Ishikawa (cell line): ENCODE measurements at regions not wholly inside any gene's neighbourhood (a gene's known extent, or its start where the extent isn't known, plus 50 kb on each side); places are given as distances from the start of the nearest gene placed in this dataset.

Source experiments
- CEBPB ChIP-seq: IDR thresholded peaks from 2 replicates; pipeline ENCODE4 v1.6.1; 2012
- EGR1 ChIP-seq: IDR thresholded peaks from 2 replicates; pipeline ENCODE4 v1.6.1; 2012
- EP300 ChIP-seq: IDR thresholded peaks from 2 replicates; pipeline ENCODE4 v1.6.1; 2012; ENCODE audit warnings: borderline replicate concordance
- FOXM1 ChIP-seq: IDR thresholded peaks from 2 replicates; pipeline ENCODE4 v1.6.1; 2012; ENCODE audit warnings: low read depth, borderline replicate concordance
- NFIC ChIP-seq: IDR thresholded peaks from 2 replicates; pipeline ENCODE4 v1.6.1; 2012
- RAD21 ChIP-seq: IDR thresholded peaks from 2 replicates; pipeline ENCODE4 v1.6.1; 2012; ENCODE audit warnings: low read depth
- TAF1 ChIP-seq: IDR thresholded peaks from 2 replicates; pipeline ENCODE4 v1.6.1; 2012; ENCODE audit warnings: low read depth, mild to moderate bottlenecking
- TCF12 ChIP-seq: IDR thresholded peaks from 2 replicates; pipeline ENCODE4 v1.6.1; 2012; ENCODE audit warnings: low read depth
- TEAD4 ChIP-seq: IDR thresholded peaks from 2 replicates; pipeline ENCODE4 v1.6.1; 2012
- TF ChIP-seq, protein P1 (sequence below): IDR thresholded peaks from 2 replicates; pipeline ENCODE4 v1.6.1; 2012
- TF ChIP-seq, protein P2 (sequence below): IDR thresholded peaks from 2 replicates; pipeline ENCODE4 v1.6.1; 2012; ENCODE audit warnings: low read depth, mild to moderate bottlenecking

DNA sequence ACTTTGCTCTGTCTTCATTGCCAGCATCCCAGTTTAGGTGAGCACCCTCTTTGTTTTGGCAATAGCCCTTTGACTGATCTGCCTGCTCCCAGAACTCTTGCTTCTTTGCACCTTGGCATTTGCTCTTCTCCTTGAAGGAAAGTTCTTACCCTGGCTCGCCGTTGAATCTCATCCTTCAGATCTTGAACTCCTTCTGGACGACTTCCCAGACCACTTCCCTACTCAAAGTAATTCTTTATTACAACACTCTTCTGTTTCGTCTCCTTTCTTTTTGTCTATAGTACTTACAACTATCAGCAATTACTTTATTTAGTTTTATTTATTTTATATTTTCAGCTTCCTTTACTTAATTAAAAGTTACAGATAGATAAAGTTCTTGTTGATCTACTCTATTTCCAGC lies 1510.1 kb downstream of the MAT2B start:
- TF ChIP-seq TCF12 (no peak), FOXM1 (no peak), RAD21 (no peak), NFIC (no peak), TAF1 (no peak), EGR1 (no peak), EP300 (no peak), CEBPB (no peak), TEAD4 (no peak)
- TF ChIP-seq, protein P1, sequence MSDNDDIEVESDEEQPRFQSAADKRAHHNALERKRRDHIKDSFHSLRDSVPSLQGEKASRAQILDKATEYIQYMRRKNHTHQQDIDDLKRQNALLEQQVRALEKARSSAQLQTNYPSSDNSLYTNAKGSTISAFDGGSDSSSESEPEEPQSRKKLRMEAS, result no peak
- TF ChIP-seq, protein P2, sequence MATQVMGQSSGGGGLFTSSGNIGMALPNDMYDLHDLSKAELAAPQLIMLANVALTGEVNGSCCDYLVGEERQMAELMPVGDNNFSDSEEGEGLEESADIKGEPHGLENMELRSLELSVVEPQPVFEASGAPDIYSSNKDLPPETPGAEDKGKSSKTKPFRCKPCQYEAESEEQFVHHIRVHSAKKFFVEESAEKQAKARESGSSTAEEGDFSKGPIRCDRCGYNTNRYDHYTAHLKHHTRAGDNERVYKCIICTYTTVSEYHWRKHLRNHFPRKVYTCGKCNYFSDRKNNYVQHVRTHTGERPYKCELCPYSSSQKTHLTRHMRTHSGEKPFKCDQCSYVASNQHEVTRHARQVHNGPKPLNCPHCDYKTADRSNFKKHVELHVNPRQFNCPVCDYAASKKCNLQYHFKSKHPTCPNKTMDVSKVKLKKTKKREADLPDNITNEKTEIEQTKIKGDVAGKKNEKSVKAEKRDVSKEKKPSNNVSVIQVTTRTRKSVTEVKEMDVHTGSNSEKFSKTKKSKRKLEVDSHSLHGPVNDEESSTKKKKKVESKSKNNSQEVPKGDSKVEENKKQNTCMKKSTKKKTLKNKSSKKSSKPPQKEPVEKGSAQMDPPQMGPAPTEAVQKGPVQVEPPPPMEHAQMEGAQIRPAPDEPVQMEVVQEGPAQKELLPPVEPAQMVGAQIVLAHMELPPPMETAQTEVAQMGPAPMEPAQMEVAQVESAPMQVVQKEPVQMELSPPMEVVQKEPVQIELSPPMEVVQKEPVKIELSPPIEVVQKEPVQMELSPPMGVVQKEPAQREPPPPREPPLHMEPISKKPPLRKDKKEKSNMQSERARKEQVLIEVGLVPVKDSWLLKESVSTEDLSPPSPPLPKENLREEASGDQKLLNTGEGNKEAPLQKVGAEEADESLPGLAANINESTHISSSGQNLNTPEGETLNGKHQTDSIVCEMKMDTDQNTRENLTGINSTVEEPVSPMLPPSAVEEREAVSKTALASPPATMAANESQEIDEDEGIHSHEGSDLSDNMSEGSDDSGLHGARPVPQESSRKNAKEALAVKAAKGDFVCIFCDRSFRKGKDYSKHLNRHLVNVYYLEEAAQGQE, result no peak
